ENCODE measurements at regions not wholly inside any gene's neighbourhood (a gene's known extent, or its start where the extent isn't known, plus 50 kb on each side); places are given as distances from the start of the nearest gene placed in this dataset.

DNA sequence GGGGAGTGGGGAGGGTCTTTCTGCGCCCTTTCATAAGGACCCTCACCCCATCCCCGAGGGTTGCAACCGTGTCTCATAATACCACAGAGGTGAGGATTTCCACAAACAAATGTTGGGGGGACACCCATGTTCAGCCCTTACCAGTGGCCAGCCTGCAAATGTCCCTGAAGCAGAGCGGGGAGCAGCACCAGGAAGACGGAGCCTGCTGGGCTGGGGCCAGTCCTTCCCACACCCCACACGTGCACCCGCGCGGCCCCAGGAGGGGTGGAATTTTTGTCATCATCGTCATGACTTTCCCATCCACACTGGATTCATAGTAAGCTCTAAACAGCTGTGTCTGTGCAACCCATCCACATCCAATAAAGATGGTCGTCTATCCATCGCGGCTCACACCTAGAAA lies 409.8 kb downstream of the BRD1 start:
- Histone ChIP-seq H3K36me3 (ENCODE audit: control insufficient read depth, low read length) (no peaks in the 10 kb centered on the region), H3F3A (ENCODE audit: control insufficient read depth, insufficient read depth) (no peaks in the 10 kb centered on the region), H3K27me3 (ENCODE audit: control insufficient read depth, low read length) (no peaks in the 10 kb centered on the region), H3K9me2 (replicated peaks; ENCODE audit: control insufficient read depth, low read length) (no peaks in the 10 kb centered on the region), H3K27ac (ENCODE audit: low read depth, low read length) (no peak overlapping the region), H3K4me2 (ENCODE audit: low read length) (no peak overlapping the region), H3K4me1 (ENCODE audit: control insufficient read depth, low read length) (no peaks in the 10 kb centered on the region), H4K20me1 (ENCODE audit: control insufficient read depth, insufficient read depth, low read depth, low read length) (no peaks in the 10 kb centered on the region), H3K9me3 (ENCODE audit: control insufficient read depth, insufficient read depth, low read length) (no peaks in the 10 kb centered on the region), H3K79me2 (ENCODE audit: control insufficient read depth, low read length) (no peaks in the 10 kb centered on the region), H3K4me3 (ENCODE audit: low read length) (no peak overlapping the region)
- TF ChIP-seq CTCF (IDR thresholded peaks at IDR 0.05; ENCODE audit: low read depth, low read length, poor library complexity, severe bottlenecking) (no peak), EZH2phosphoT487 (IDR thresholded peaks at IDR 0.05; ENCODE audit: borderline replicate concordance, low read length) (no peak)

GRCh38 chr22:49417326-49417725 lies 410.3 kb downstream of the BRD1 start:
- H3K9me2 ChIP-seq (replicated peaks; ENCODE audit: control insufficient read depth, low read length) = no peaks in the 10 kb centered on the region
- H4K20me1 ChIP-seq (ENCODE audit: control insufficient read depth, insufficient read depth, low read depth, low read length) = no peaks in the 10 kb centered on the region
- no peaks in the 10 kb centered on the region for H3K4me1 ChIP-seq (ENCODE audit: control insufficient read depth, low read length)
- no peaks in the 10 kb centered on the region for H3K27me3 ChIP-seq (ENCODE audit: control insufficient read depth, low read length)
- H3K27ac ChIP-seq (ENCODE audit: low read depth, low read length) = no peak overlapping the region
- no peaks in the 10 kb centered on the region for H3F3A ChIP-seq (ENCODE audit: control insufficient read depth, insufficient read depth)
- H3K36me3 ChIP-seq (ENCODE audit: control insufficient read depth, low read length) = no peaks in the 10 kb centered on the region
- no peaks in the 10 kb centered on the region for H3K9me3 ChIP-seq (ENCODE audit: control insufficient read depth, insufficient read depth, low read length)
- H3K4me3 ChIP-seq (ENCODE audit: low read length) = no peak overlapping the region
- TF ChIP-seq CTCF (IDR thresholded peaks at IDR 0.05; ENCODE audit: low read depth, low read length, poor library complexity, severe bottlenecking) (no peak), EZH2phosphoT487 (IDR thresholded peaks at IDR 0.05; ENCODE audit: borderline replicate concordance, low read length) (no peak)
- no peak overlapping the region for H3K4me2 ChIP-seq (ENCODE audit: low read length)
- H3K79me2 ChIP-seq (ENCODE audit: control insufficient read depth, low read length) = no peaks in the 10 kb centered on the region

GRCh38 chr22:49415151-49415951 lies 412.3 kb downstream of the BRD1 start:
- Histone ChIP-seq H3K4me1 (ENCODE audit: control insufficient read depth, low read length) (no peaks in the 10 kb centered on the region), H3F3A (ENCODE audit: control insufficient read depth, insufficient read depth) (no peaks in the 10 kb centered on the region), H3K9me3 (ENCODE audit: control insufficient read depth, insufficient read depth, low read length) (no peaks in the 10 kb centered on the region), H3K4me2 (ENCODE audit: low read length) (no peak overlapping the region), H3K27ac (ENCODE audit: low read depth, low read length) (no peak overlapping the region), H3K36me3 (ENCODE audit: control insufficient read depth, low read length) (no peaks in the 10 kb centered on the region), H3K27me3 (ENCODE audit: control insufficient read depth, low read length) (no peaks in the 10 kb centered on the region), H3K4me3 (ENCODE audit: low read length) (no peak overlapping the region), H3K79me2 (ENCODE audit: control insufficient read depth, low read length) (no peaks in the 10 kb centered on the region), H3K9me2 (replicated peaks; ENCODE audit: control insufficient read depth, low read length) (no peaks in the 10 kb centered on the region), H4K20me1 (ENCODE audit: control insufficient read depth, insufficient read depth, low read depth, low read length) (no peaks in the 10 kb centered on the region)
- no peak for TF ChIP-seq CTCF (IDR thresholded peaks at IDR 0.05; ENCODE audit: low read depth, low read length, poor library complexity, severe bottlenecking)
- TF ChIP-seq EZH2phosphoT487 (IDR thresholded peaks at IDR 0.05; ENCODE audit: borderline replicate concordance, low read length) = no peak
